ENCODE measurements at regions not wholly inside any gene's neighbourhood (a gene's known extent, or its start where the extent isn't known, plus 50 kb on each side); places are given as distances from the start of the nearest gene placed in this dataset.

- TF ChIP-seq, protein P1, sequence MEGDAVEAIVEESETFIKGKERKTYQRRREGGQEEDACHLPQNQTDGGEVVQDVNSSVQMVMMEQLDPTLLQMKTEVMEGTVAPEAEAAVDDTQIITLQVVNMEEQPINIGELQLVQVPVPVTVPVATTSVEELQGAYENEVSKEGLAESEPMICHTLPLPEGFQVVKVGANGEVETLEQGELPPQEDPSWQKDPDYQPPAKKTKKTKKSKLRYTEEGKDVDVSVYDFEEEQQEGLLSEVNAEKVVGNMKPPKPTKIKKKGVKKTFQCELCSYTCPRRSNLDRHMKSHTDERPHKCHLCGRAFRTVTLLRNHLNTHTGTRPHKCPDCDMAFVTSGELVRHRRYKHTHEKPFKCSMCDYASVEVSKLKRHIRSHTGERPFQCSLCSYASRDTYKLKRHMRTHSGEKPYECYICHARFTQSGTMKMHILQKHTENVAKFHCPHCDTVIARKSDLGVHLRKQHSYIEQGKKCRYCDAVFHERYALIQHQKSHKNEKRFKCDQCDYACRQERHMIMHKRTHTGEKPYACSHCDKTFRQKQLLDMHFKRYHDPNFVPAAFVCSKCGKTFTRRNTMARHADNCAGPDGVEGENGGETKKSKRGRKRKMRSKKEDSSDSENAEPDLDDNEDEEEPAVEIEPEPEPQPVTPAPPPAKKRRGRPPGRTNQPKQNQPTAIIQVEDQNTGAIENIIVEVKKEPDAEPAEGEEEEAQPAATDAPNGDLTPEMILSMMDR (IDR thresholded peaks at IDR 0.05), result no peak
- TF ChIP-seq POLR2A (IDR thresholded peaks at IDR 0.05), result no peak
Measured at GRCh38 chrX:55144697-55145096, 55.9 kb downstream of the PAGE2 start.

All from testis (tissue), 2 donors.